HepG2 (cell line): ENCODE measurements at regions not wholly inside any gene's neighbourhood (a gene's known extent, or its start where the extent isn't known, plus 50 kb on each side); places are given as distances from the start of the nearest gene placed in this dataset.

Experiments used
- AGO1 ChIP-seq: fragments of 200-400 bp; formaldehyde crosslinking; IDR thresholded peaks from 2 replicates; pipeline ENCODE4 v1.6.1; 2017; ENCODE audit warnings: mild to moderate bottlenecking, low read depth, low read length, moderate library complexity; ENCODE audit not compliant: poor library complexity, severe bottlenecking
- ETV6 ChIP-seq: sonication (generic); formaldehyde crosslinking; conservative IDR thresholded peaks from 2 replicates; pipeline ENCODE4 v1.4.0; 2020; ENCODE audit warnings: missing genetic modification reagents
- FOSL1 ChIP-seq: sonication (generic); formaldehyde crosslinking; IDR thresholded peaks from 2 replicates; pipeline ENCODE4 v1.9.0; 2021; ENCODE audit warnings: missing genetic modification reagents, borderline replicate concordance
- HMGA1 ChIP-seq: sonication (generic); formaldehyde crosslinking; conservative IDR thresholded peaks from 2 replicates; pipeline ENCODE4 v1.4.0; 2020; ENCODE audit warnings: missing genetic modification reagents
- HNRNPH1 ChIP-seq: fragments of 200-400 bp; formaldehyde crosslinking; optimal IDR thresholded peaks from 2 replicates; pipeline ENCODE3; 2017; ENCODE audit warnings: mild to moderate bottlenecking, low read depth, low read length
- KDM4B ChIP-seq: sonication (generic); formaldehyde crosslinking; IDR thresholded peaks from 2 replicates; pipeline ENCODE4 v1.4.0; 2020; ENCODE audit warnings: missing genetic modification reagents
- MIER2 ChIP-seq: IDR thresholded peaks from 2 replicates; pipeline ENCODE4 v1.6.1; 2016; ENCODE audit warnings: missing biosample characterization, missing genetic modification reagents
- NCOA2 ChIP-seq: sonication (generic); formaldehyde crosslinking; IDR thresholded peaks from 2 replicates; pipeline ENCODE4 v1.8.0; 2022; ENCODE audit warnings: inconsistent platforms
- ONECUT2 ChIP-seq: sonication (generic); formaldehyde crosslinking; IDR thresholded peaks from 2 replicates; pipeline ENCODE4 v1.4.0; 2020; ENCODE audit warnings: missing genetic modification reagents
- REPIN1 ChIP-seq: sonication (generic); formaldehyde crosslinking; IDR thresholded peaks from 2 replicates; pipeline ENCODE4 v1.8.0; 2022; ENCODE audit warnings: missing genetic modification reagents, low read depth, mild to moderate bottlenecking, borderline replicate concordance
- RNF2 ChIP-seq: fragments of 450-650 bp; conservative IDR thresholded peaks from 2 replicates; pipeline ENCODE4 v1.6.1; 2016; ENCODE audit warnings: low read depth
- SALL2 ChIP-seq: sonication (generic); formaldehyde crosslinking; IDR thresholded peaks from 2 replicates; pipeline ENCODE4 v1.8.1; 2023; ENCODE audit warnings: mild to moderate bottlenecking, missing genetic modification reagents, inconsistent platforms
- YEATS2 ChIP-seq: sonication (generic); formaldehyde crosslinking; IDR thresholded peaks from 2 replicates; pipeline ENCODE4 v1.4.0; 2020; ENCODE audit warnings: missing genetic modification reagents, borderline replicate concordance
- ZIK1 ChIP-seq: sonication (generic); formaldehyde crosslinking; IDR thresholded peaks from 2 replicates; pipeline ENCODE4 v1.5.0; 2020; ENCODE audit warnings: mild to moderate bottlenecking, low read depth, missing genetic modification reagents, borderline replicate concordance
- ZNF121 ChIP-seq: sonication (generic); formaldehyde crosslinking; IDR thresholded peaks from 2 replicates; pipeline ENCODE4 v1.5.0; 2020; ENCODE audit warnings: mild to moderate bottlenecking, missing genetic modification reagents
- ZNF546 ChIP-seq: sonication (generic); formaldehyde crosslinking; conservative IDR thresholded peaks from 2 replicates; pipeline ENCODE4 v1.8.1; 2023; ENCODE audit warnings: mild to moderate bottlenecking, missing genetic modification reagents
- ZNF619 ChIP-seq: sonication (generic); formaldehyde crosslinking; IDR thresholded peaks from 2 replicates; pipeline ENCODE4 v1.4.0; 2020; ENCODE audit warnings: mild to moderate bottlenecking, missing genetic modification reagents
- ZNF709 ChIP-seq: sonication (generic); formaldehyde crosslinking; IDR thresholded peaks from 2 replicates; pipeline ENCODE4 v1.5.0; 2020; ENCODE audit warnings: mild to moderate bottlenecking, missing genetic modification reagents
- ZNF720 ChIP-seq: sonication (generic); formaldehyde crosslinking; IDR thresholded peaks from 2 replicates; pipeline ENCODE4 v1.4.0; 2020; ENCODE audit warnings: missing genetic modification reagents
- ZNF724P ChIP-seq: sonication (generic); formaldehyde crosslinking; IDR thresholded peaks from 2 replicates; pipeline ENCODE4 v1.8.0; 2022; ENCODE audit warnings: missing genetic modification reagents, borderline replicate concordance
- TF ChIP-seq, protein P1 (sequence below): IDR thresholded peaks from 2 replicates; pipeline ENCODE4 v1.6.1; 2016; ENCODE audit warnings: low read depth
- TF ChIP-seq, protein P2 (sequence below): sonication (generic); formaldehyde crosslinking; IDR thresholded peaks from 2 replicates; pipeline ENCODE4 v1.8.0; 2022; ENCODE audit warnings: mild to moderate bottlenecking, missing genetic modification reagents, borderline replicate concordance
- TF ChIP-seq, protein P3 (sequence below): sonication (generic); formaldehyde crosslinking; conservative IDR thresholded peaks from 2 replicates; pipeline ENCODE4 v1.4.0; 2020; ENCODE audit warnings: missing genetic modification reagents
- TF ChIP-seq, protein P4 (sequence below): sonication (generic); formaldehyde crosslinking; IDR thresholded peaks from 2 replicates; pipeline ENCODE4 v1.5.1; 2020; ENCODE audit warnings: mild to moderate bottlenecking, missing genetic modification reagents, borderline replicate concordance

DNA sequence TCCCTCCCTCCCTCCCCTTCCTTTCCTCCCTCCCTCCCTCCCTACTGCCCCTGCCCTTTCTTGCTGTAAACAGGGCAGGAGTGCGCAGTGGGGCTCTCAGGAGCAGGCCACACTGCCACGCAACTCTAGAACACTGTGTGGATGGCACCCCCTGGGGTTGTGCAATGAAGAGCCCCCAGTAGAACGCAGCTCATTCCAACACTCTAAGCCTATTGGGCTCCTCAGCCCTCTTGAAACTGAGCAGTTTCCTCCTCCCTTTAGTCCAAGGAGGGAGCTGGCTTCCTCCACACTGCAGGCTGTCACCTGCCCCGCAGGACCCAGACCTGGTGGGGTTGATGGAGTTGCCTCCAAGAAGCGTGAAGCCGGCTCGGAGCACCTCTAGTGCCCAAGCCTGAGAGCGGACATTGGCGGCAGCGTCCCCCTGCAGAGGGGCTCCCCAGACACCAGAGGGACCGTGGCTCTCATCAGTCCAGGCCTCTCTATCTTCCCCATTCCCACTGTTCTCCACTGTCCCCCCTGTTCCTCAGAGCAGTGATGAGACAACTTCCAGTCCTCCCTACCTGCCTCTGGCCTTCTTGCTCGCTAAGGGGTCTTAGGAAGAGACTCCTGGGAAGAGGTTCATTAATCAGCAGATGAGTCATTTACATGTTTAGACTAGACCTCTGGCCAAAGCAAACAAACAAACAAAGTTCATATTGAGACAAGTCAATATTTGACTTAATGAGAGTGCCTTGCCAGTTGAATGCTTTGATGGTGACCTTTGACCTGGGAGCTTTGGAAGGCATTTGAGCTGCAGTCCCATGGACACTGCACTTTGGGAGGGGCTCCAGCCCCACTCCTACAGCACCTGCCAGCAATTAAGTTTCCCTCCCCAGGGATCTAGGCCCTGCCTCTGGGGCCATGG, 64.0 kb downstream of the RPUSD4 start (continued):
- TF ChIP-seq ZNF724P (CRISPR knock-in tag), result no peak
- TF ChIP-seq YEATS2 (CRISPR knock-in tag), result no peak
- no peak for TF ChIP-seq HNRNPH1
- TF ChIP-seq, protein P1, sequence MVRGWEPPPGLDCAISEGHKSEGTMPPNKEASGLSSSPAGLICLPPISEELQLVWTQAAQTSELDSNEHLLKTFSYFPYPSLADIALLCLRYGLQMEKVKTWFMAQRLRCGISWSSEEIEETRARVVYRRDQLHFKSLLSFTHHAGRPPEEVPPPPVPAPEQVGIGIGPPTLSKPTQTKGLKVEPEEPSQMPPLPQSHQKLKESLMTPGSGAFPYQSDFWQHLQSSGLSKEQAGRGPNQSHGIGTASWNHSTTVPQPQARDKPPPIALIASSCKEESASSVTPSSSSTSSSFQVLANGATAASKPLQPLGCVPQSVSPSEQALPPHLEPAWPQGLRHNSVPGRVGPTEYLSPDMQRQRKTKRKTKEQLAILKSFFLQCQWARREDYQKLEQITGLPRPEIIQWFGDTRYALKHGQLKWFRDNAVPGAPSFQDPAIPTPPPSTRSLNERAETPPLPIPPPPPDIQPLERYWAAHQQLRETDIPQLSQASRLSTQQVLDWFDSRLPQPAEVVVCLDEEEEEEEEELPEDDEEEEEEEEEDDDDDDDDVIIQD, result no peak; the same call in 1 of the 2 replicates
- peak; percentile 87 for TF ChIP-seq NCOA2 (CRISPR knock-in tag)
- TF ChIP-seq, protein P2, sequence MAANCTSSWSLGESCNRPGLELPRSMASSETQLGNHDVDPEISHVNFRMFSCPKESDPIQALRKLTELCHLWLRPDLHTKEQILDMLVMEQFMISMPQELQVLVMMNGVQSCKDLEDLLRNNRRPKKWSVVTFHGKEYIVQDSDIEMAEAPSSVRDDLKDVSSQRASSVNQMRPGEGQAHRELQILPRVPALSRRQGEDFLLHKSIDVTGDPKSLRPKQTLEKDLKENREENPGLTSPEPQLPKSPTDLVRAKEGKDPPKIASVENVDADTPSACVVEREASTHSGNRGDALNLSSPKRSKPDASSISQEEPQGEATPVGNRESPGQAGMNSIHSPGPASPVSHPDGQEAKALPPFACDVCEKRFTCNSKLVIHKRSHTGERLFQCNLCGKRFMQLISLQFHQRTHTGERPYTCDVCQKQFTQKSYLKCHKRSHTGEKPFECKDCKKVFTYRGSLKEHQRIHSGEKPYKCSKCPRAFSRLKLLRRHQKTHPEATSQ (CRISPR knock-in tag), result 0 out of 2 replicates have a peak, but pooled peaks have one; percentile 26
- no peak for TF ChIP-seq ETV6
- TF ChIP-seq REPIN1 (CRISPR knock-in tag), result peak; percentile 43; the same call in 1 of the 2 replicates
- TF ChIP-seq ZNF619 (CRISPR knock-in tag), result no peak
- no peak for TF ChIP-seq HMGA1
- TF ChIP-seq RNF2, result no peak
- 0 out of 2 replicates have a peak, but pooled peaks have one; percentile 13 for TF ChIP-seq ZNF121
- no peak for TF ChIP-seq ZNF720
- no peak for TF ChIP-seq ZNF546 (CRISPR knock-in tag)
- TF ChIP-seq SALL2 (CRISPR knock-in tag), result peak; percentile 22; the same call in 1 of the 2 replicates
- TF ChIP-seq, protein P3, sequence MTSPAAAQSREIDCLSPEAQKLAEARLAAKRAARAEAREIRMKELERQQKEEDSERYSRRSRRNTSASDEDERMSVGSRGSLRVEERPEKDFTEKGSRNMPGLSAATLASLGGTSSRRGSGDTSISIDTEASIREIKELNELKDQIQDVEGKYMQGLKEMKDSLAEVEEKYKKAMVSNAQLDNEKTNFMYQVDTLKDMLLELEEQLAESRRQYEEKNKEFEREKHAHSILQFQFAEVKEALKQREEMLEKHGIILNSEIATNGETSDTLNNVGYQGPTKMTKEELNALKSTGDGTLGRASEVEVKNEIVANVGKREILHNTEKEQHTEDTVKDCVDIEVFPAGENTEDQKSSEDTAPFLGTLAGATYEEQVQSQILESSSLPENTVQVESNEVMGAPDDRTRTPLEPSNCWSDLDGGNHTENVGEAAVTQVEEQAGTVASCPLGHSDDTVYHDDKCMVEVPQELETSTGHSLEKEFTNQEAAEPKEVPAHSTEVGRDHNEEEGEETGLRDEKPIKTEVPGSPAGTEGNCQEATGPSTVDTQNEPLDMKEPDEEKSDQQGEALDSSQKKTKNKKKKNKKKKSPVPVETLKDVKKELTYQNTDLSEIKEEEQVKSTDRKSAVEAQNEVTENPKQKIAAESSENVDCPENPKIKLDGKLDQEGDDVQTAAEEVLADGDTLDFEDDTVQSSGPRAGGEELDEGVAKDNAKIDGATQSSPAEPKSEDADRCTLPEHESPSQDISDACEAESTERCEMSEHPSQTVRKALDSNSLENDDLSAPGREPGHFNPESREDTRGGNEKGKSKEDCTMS (CRISPR knock-in tag), result no peak
- TF ChIP-seq ZIK1 (CRISPR knock-in tag), result no peak
- no peak for TF ChIP-seq MIER2 (CRISPR knock-in tag)
- peak; percentile 81; the same call in 1 of the 2 replicates for TF ChIP-seq FOSL1 (CRISPR knock-in tag)
- no peak for TF ChIP-seq AGO1
- peak; percentile 53; the same call in 1 of the 2 replicates for TF ChIP-seq ZNF709 (CRISPR knock-in tag)
- TF ChIP-seq ONECUT2 (CRISPR knock-in tag), result no peak
- TF ChIP-seq KDM4B (CRISPR knock-in tag), result no peak
- TF ChIP-seq, protein P4, sequence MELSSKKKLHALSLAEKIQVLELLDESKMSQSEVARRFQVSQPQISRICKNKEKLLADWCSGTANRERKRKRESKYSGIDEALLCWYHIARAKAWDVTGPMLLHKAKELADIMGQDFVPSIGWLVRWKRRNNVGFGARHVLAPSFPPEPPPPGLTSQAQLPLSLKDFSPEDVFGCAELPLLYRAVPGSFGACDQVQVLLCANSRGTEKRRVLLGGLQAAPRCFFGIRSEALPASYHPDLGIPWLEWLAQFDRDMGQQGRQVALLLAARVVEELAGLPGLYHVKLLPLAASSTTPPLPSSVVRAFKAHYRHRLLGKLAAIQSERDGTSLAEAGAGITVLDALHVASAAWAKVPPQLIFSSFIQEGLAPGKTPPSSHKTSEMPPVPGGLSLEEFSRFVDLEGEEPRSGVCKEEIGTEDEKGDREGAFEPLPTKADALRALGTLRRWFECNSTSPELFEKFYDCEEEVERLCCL (CRISPR knock-in tag), result no peak
